Endodermal cell (in vitro differentiated cells): ENCODE measurements at regions not wholly inside any gene's neighbourhood (a gene's known extent, or its start where the extent isn't known, plus 50 kb on each side); places are given as distances from the start of the nearest gene placed in this dataset.

Experiments used
- DNase-seq: peaks from one replicate; pipeline ENCODE4 v3.0.0-alpha.2; 2017
- H3K27ac ChIP-seq: 2 replicates; pipeline ENCODE4 v1.5.1; 2013; ENCODE audit warnings: mild to moderate bottlenecking, low read depth, low read length, moderate library complexity
- H3K27me3 ChIP-seq: 2 replicates; pipeline ENCODE4 v1.6.1; 2013; ENCODE audit warnings: mild to moderate bottlenecking, low read length, moderate library complexity; ENCODE audit not compliant: insufficient read depth, control insufficient read depth, poor library complexity, severe bottlenecking
- H3K36me3 ChIP-seq: 2 replicates; pipeline ENCODE4 v1.7.0; 2013; ENCODE audit warnings: mild to moderate bottlenecking, low read length, moderate library complexity; ENCODE audit not compliant: control insufficient read depth, insufficient read depth
- H3K4me1 ChIP-seq: one replicate; pipeline ENCODE4 v1.7.0; 2013; ENCODE audit warnings: low read length; ENCODE audit not compliant: control insufficient read depth, insufficient read depth
- H3K4me3 ChIP-seq: 2 replicates; pipeline ENCODE4 v1.5.1; 2013; ENCODE audit warnings: mild to moderate bottlenecking, low read length, moderate library complexity
- H3K9ac ChIP-seq: 2 replicates; pipeline ENCODE4 v1.6.1; 2013; ENCODE audit warnings: mild to moderate bottlenecking, low read length, moderate library complexity; ENCODE audit not compliant: poor library complexity, severe bottlenecking; ENCODE audit errors: extremely low read depth
- H3K9me3 ChIP-seq: 2 replicates; pipeline ENCODE4 v1.6.1; 2013; ENCODE audit warnings: mild to moderate bottlenecking, low read length, moderate library complexity; ENCODE audit not compliant: control insufficient read depth
- H3K27ac Mint-ChIP-seq: 2 replicates; pipeline ENCODE4 v1.8.0; 2020; ENCODE audit warnings: mixed read lengths
- H3K27me3 Mint-ChIP-seq: 2 replicates; pipeline ENCODE4 v1.8.0; 2021; ENCODE audit warnings: mild to moderate bottlenecking, mixed read lengths; ENCODE audit not compliant: insufficient read depth
- H3K36me3 Mint-ChIP-seq: 2 replicates; pipeline ENCODE4 v1.8.0; 2020; ENCODE audit warnings: low read depth, mixed read lengths
- H3K4me1 Mint-ChIP-seq: 2 replicates; pipeline ENCODE4 v1.8.0; 2020; ENCODE audit warnings: mixed read lengths
- H3K4me3 Mint-ChIP-seq: 2 replicates; pipeline ENCODE4 v1.8.0; 2020; ENCODE audit warnings: mild to moderate bottlenecking, moderate library complexity, mixed read lengths
- H3K9me3 Mint-ChIP-seq: 2 replicates; pipeline ENCODE4 v1.8.0; 2020; ENCODE audit warnings: mild to moderate bottlenecking, mixed read lengths
- WGBS, 2 experiments: methylation state at CpG; one replicate each; pipeline versions ENCODE4 v1.1.5 to v1.1.7; 2013; ENCODE audit warnings: missing lambda C conversion rate in 2 of 2, mixed read lengths in 1 of 2; ENCODE audit not compliant: insufficient coverage in 1 of 2, insufficient read length in 1 of 2; 5-methylcytosine and 5-hydroxymethylcytosine counted together
- TF ChIP-seq, protein P1 (sequence below): fragments of 200-600 bp; sonication (generic); conservative IDR thresholded peaks from 2 replicates; pipeline ENCODE4 v1.5.0; 2021; ENCODE audit warnings: antibody characterized with exemption, mild to moderate bottlenecking

DNA sequence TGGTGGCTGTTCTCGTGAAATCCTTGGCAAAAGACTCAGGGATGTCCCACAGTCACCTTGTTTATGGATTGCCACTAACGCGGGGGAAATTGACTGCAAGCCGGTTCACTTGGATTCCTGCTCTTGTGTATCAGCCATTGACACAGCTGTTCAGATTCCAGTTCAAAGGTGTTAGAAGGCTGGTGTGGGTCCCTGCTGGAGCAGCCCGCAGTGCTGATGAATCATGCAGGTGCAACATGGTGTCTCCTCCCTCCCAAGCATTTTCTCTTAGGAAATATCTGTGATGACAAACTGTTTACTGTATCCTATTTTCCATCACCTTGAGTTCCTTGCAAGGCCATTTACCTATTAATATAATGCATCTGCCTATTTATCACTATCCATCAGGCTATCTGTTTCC is 170.1 kb downstream of the GATA3 start:
- DNase-seq = no peak

DNA sequence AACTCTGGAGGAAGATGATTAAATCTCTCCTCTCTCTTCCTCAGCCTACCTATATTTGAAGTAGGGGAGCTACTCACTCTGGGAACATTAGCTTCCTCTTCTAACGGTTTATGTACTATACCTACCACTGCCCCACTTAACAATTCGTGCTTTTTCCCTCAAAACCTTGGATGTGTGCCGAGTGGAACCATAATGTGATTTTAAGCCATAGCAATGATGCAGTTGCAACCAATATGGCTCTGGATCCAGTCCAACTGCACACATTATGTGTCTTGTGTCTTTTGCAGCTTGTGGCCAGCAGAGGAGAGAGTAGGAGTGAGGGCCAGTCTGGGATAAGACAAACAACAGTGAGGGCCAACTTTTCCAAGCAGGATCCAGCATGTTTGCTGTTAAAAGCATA is 170.7 kb downstream of the GATA3 start:
- TF ChIP-seq, protein P1, sequence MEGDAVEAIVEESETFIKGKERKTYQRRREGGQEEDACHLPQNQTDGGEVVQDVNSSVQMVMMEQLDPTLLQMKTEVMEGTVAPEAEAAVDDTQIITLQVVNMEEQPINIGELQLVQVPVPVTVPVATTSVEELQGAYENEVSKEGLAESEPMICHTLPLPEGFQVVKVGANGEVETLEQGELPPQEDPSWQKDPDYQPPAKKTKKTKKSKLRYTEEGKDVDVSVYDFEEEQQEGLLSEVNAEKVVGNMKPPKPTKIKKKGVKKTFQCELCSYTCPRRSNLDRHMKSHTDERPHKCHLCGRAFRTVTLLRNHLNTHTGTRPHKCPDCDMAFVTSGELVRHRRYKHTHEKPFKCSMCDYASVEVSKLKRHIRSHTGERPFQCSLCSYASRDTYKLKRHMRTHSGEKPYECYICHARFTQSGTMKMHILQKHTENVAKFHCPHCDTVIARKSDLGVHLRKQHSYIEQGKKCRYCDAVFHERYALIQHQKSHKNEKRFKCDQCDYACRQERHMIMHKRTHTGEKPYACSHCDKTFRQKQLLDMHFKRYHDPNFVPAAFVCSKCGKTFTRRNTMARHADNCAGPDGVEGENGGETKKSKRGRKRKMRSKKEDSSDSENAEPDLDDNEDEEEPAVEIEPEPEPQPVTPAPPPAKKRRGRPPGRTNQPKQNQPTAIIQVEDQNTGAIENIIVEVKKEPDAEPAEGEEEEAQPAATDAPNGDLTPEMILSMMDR = no peak
- H3K27me3 Mint-ChIP-seq = peaks cover 8% of the 10 kb centered on the region

More for the DNA sequence above, 170.1 kb downstream of the GATA3 start:
- Histone ChIP-seq H3K36me3 (no peaks in the 10 kb centered on the region), H3K4me1 (peaks cover 5% of the 10 kb centered on the region), H3K4me3 (no peak overlapping the region), H3K9ac (no peak overlapping the region), H3K27me3 (no peaks in the 10 kb centered on the region), H3K9me3 (no peaks in the 10 kb centered on the region), H3K27ac (no peak overlapping the region)
- Mint-ChIP-seq H3K4me3 (no peak overlapping the region), H3K9me3 (no peaks in the 10 kb centered on the region), H3K36me3 (no peaks in the 10 kb centered on the region), H3K27me3 (peaks cover 8% of the 10 kb centered on the region), H3K27ac (no peak overlapping the region), H3K4me1 (peaks cover 9% of the 10 kb centered on the region)
- TF ChIP-seq, protein P1 = no peak
- 82 to 87% methylated on average over 5 of the region's 5 CpGs for WGBS, 2 experiments

DNA sequence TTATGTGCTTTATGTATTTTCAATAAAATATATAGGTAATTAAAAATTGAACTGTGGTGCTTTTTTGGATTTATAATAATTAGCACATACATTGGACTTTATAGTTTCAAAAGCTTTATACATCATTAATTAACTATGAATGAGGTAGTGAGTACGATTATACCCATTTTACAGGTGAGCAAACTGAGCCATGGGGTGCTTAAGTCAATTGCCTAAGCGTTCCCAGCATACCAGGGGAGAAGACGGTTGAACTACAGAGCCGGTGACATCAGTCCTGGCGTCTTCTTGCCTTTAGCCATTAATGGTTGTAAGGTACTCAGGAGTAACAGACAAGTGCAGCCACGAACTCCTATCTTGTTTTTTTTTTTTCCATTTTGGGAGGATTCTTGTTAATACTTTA is 172.8 kb downstream of the GATA3 start:
- Mint-ChIP-seq H3K27ac (no peak overlapping the region), H3K9me3 (no peaks in the 10 kb centered on the region), H3K4me1 (peaks cover 9% of the 10 kb centered on the region), H3K36me3 (no peaks in the 10 kb centered on the region), H3K27me3 (peaks cover 8% of the 10 kb centered on the region), H3K4me3 (no peak overlapping the region)
- no peak overlapping the region for H3K27ac ChIP-seq
- peaks cover 5% of the 10 kb centered on the region for H3K4me1 ChIP-seq
- H3K9me3 ChIP-seq = no peaks in the 10 kb centered on the region
- no peak overlapping the region for H3K4me3 ChIP-seq
- no peak overlapping the region for H3K9ac ChIP-seq
- no peaks in the 10 kb centered on the region for H3K36me3 ChIP-seq
- DNase-seq = no peak
- H3K27me3 ChIP-seq = no peaks in the 10 kb centered on the region
- WGBS, 2 experiments = 91 to 95% methylated on average over 5 to 6 of the region's 6 CpGs
- TF ChIP-seq, protein P1 = no peak

More for the DNA sequence above, 170.7 kb downstream of the GATA3 start:
- Histone ChIP-seq H3K27me3 (no peaks in the 10 kb centered on the region), H3K9ac (no peak overlapping the region), H3K27ac (no peak overlapping the region), H3K4me1 (peaks cover 5% of the 10 kb centered on the region), H3K36me3 (no peaks in the 10 kb centered on the region), H3K9me3 (no peaks in the 10 kb centered on the region), H3K4me3 (no peak overlapping the region)
- Mint-ChIP-seq H3K36me3 (no peaks in the 10 kb centered on the region), H3K27ac (no peak overlapping the region), H3K9me3 (no peaks in the 10 kb centered on the region), H3K4me3 (no peak overlapping the region), H3K4me1 (peaks cover 9% of the 10 kb centered on the region)
- WGBS, 2 experiments = 92% methylated on average over 3 of the region's 3 CpGs; no CpG with 5 or more reads in 1 of the 2 experiments
- DNase-seq = no peak
